Gastrocnemius medialis (tissue), 4 donors: ENCODE measurements at regions not wholly inside any gene's neighbourhood (a gene's known extent, or its start where the extent isn't known, plus 50 kb on each side); places are given as distances from the start of the nearest gene placed in this dataset.

Experiments
- ATAC-seq, 2 donors: fragments of 150-250 bp; one replicate each; pipeline ENCODE4 v1.9.1; 2016
- DNase-seq, 2 donors: peaks; one replicate each; pipeline ENCODE4 v3.0.0-alpha.2; 2019
- H3K27ac ChIP-seq, 4 donors: fragments of 200-600 bp; sonication (generic); 1 replicate in 1 of 4; 2 replicates in 3 of 4; pipeline ENCODE4 v1.5.1; 2016 to 2018; ENCODE audit warnings: mild to moderate bottlenecking in 2 of 4, moderate library complexity in 1 of 4
- H3K27me3 ChIP-seq, 3 donors: fragments of 200-600 bp; sonication (generic) in 2 of 3; 1 replicate in 1 of 3; 2 replicates in 2 of 3; pipeline versions ENCODE4 v1.5.1 to v1.6.0; 2016 to 2019; ENCODE audit warnings: mild to moderate bottlenecking in 1 of 3, moderate library complexity in 1 of 3
- H3K36me3 ChIP-seq, 2 donors: fragments of 200-600 bp; sonication (generic) in 1 of 2; one replicate each; pipeline ENCODE4 v1.5.1; 2017 to 2018
- H3K4me1 ChIP-seq, 2 donors: fragments of 200-600 bp; sonication (generic) in 1 of 2; one replicate each; pipeline ENCODE4 v1.5.1; 2016 to 2017; ENCODE audit warnings: mild to moderate bottlenecking in 2 of 2
- H3K4me3 ChIP-seq, 4 donors: fragments of 200-600 bp; sonication (generic) in 3 of 4; 1 replicate in 1 of 4; 2 replicates in 3 of 4; pipeline ENCODE4 v1.5.1; 2016 to 2019; ENCODE audit warnings: mild to moderate bottlenecking in 2 of 4
- H3K9me3 ChIP-seq, 3 donors: fragments of 200-600 bp; sonication (generic) in 2 of 3; 1 replicate in 1 of 3; 2 replicates in 2 of 3; pipeline ENCODE4 v1.5.1; 2016 to 2019
- CTCF ChIP-seq, 5 experiments: fragments of 450-650 bp in 3 of 5; fragments of 200-600 bp in 2 of 5; sonication (generic) in 2 of 5; IDR thresholded peaks in 4 of 5; conservative IDR thresholded peaks in 1 of 5; 1 replicate in 4 of 5; 2 replicates in 1 of 5; pipeline ENCODE4 v1.5.1; 2016 to 2019; ENCODE audit warnings: antibody characterized with exemption in 5 of 5, mild to moderate bottlenecking in 3 of 5, moderate library complexity in 3 of 5
- POLR2A ChIP-seq, 2 donors: fragments of 450-650 bp; IDR thresholded peaks; one replicate each; pipeline ENCODE4 v1.6.1; 2017; ENCODE audit warnings: antibody characterized with exemption in 2 of 2, mild to moderate bottlenecking in 2 of 2, moderate library complexity in 2 of 2
- in situ Hi-C, 4 donors: fragments of 200-750 bp; cut with MboI; loops; one replicate each; pipeline versions ENCODE4 v1.15.0 to v1.8.0; 2017; ENCODE audit warnings: low sequenced_read_pairs in 4 of 4
- intact Hi-C: fragments of 100-400 bp; cut with DNase I; formaldehyde crosslinking; loops from one replicate; pipeline ENCODE4 v1.15.1; 2023; ENCODE audit warnings: low total_unique reads

GRCh38 chr20:24253321-24253720, 216.1 kb upstream of the SYNDIG1 start:
- no peak for ATAC-seq
- DNase-seq = no peak
- no peaks in the 10 kb centered on the region for H3K36me3 ChIP-seq
- intact Hi-C loops (no loop called here), in situ Hi-C loops (no loop called here)
- H3K9me3 ChIP-seq = no peaks in the 10 kb centered on the region
- no peaks in the 10 kb centered on the region for H3K4me1 ChIP-seq
- no peak overlapping the region for H3K4me3 ChIP-seq
- TF ChIP-seq CTCF (IDR thresholded peaks at IDR 0.05 in 4 of 5, conservative IDR thresholded peaks at IDR 0.05 in 1 of 5) (no peak), POLR2A (IDR thresholded peaks at IDR 0.05) (no peak)
- H3K27ac ChIP-seq = no peak overlapping the region
- H3K27me3 ChIP-seq = no peaks in the 10 kb centered on the region

GRCh38 chr20:24245094-24245493, 224.3 kb upstream of the SYNDIG1 start:
- in situ Hi-C loops = no loop called here
- Histone ChIP-seq H3K4me1 (no peaks in the 10 kb centered on the region), H3K27me3 (no peaks in the 10 kb centered on the region), H3K9me3 (no peaks in the 10 kb centered on the region), H3K4me3 (no peak overlapping the region), H3K27ac (no peak overlapping the region), H3K36me3 (no peaks in the 10 kb centered on the region)
- intact Hi-C loops = no loop called here
- DNase-seq = no peak
- no peak for TF ChIP-seq POLR2A (IDR thresholded peaks at IDR 0.05)
- no peak for TF ChIP-seq CTCF (IDR thresholded peaks at IDR 0.05 in 4 of 5, conservative IDR thresholded peaks at IDR 0.05 in 1 of 5)
- ATAC-seq = no peak

GRCh38 chr20:24242763-24243162, 226.7 kb upstream of the SYNDIG1 start:
- ATAC-seq = no peak
- no peaks in the 10 kb centered on the region for H3K36me3 ChIP-seq
- in situ Hi-C loops = no loop called here
- H3K4me1 ChIP-seq = no peaks in the 10 kb centered on the region
- no peak for DNase-seq
- H3K27ac ChIP-seq = no peak overlapping the region
- no peaks in the 10 kb centered on the region for H3K27me3 ChIP-seq
- intact Hi-C loops = no loop called here
- no peaks in the 10 kb centered on the region for H3K9me3 ChIP-seq
- no peak for TF ChIP-seq POLR2A (IDR thresholded peaks at IDR 0.05)
- TF ChIP-seq CTCF (IDR thresholded peaks at IDR 0.05 in 4 of 5, conservative IDR thresholded peaks at IDR 0.05 in 1 of 5) = no peak
- no peak overlapping the region for H3K4me3 ChIP-seq

GRCh38 chr20:24241466-24241865, 228.0 kb upstream of the SYNDIG1 start:
- intact Hi-C loops = no loop called here
- Histone ChIP-seq H3K4me3 (no peak overlapping the region), H3K9me3 (no peaks in the 10 kb centered on the region), H3K36me3 (no peaks in the 10 kb centered on the region), H3K4me1 (no peaks in the 10 kb centered on the region), H3K27ac (no peak overlapping the region), H3K27me3 (no peaks in the 10 kb centered on the region)
- in situ Hi-C loops = no loop called here
- ATAC-seq = no peak
- no peak for DNase-seq
- TF ChIP-seq POLR2A (IDR thresholded peaks at IDR 0.05) (no peak), CTCF (IDR thresholded peaks at IDR 0.05 in 4 of 5, conservative IDR thresholded peaks at IDR 0.05 in 1 of 5) (no peak)

- DNase-seq (no peak), ATAC-seq (no peak)
- H3K27ac ChIP-seq = no peak overlapping the region
- H3K36me3 ChIP-seq = no peaks in the 10 kb centered on the region
- H3K9me3 ChIP-seq = no peaks in the 10 kb centered on the region
- intact Hi-C loops (no loop called here), in situ Hi-C loops (no loop called here)
- H3K4me3 ChIP-seq = no peak overlapping the region
- H3K27me3 ChIP-seq = no peaks in the 10 kb centered on the region
- TF ChIP-seq CTCF (IDR thresholded peaks at IDR 0.05 in 4 of 5, conservative IDR thresholded peaks at IDR 0.05 in 1 of 5) = no peak
- TF ChIP-seq POLR2A (IDR thresholded peaks at IDR 0.05) = no peak
- no peaks in the 10 kb centered on the region for H3K4me1 ChIP-seq
These were observed 232.5 kb upstream of the SYNDIG1 start for GRCh38 chr20:24236963-24237362.
